Activated B cell treated with CpG ODN at 0.5 μM for 24 hours (primary cell): ENCODE measurements at regions not wholly inside any gene's neighbourhood (a gene's known extent, or its start where the extent isn't known, plus 50 kb on each side); places are given as distances from the start of the nearest gene placed in this dataset.

Source experiments
- ATAC-seq: fragments of 200-7000 bp; cut with Tn5 transposase; one replicate; pipeline ENCODE4 v1.10.0; 2021; ENCODE audit warnings: low read depth, mild to moderate bottlenecking, moderate library complexity
- CTCF ChIA-PET: fragments of 350-600 bp; sonication (Branson Sonifier 250); formaldehyde crosslinking; loops from one replicate; lab custom pipeline; 2021; ENCODE audit warnings: antibody characterized with exemption; lab: Charles Lee
- POLR2A ChIA-PET: fragments of 350-600 bp; sonication (Branson Sonifier 250); formaldehyde crosslinking; loops from one replicate; lab custom pipeline; 2021; ENCODE audit warnings: antibody characterized with exemption; lab: Charles Lee
- DNase-seq: peaks from one replicate; pipeline ENCODE4 v3.0.0; 2022
- H3K27ac Mint-ChIP-seq: one replicate; pipeline ENCODE4 v1.8.0; 2020; ENCODE audit warnings: mixed read lengths
- H3K27me3 Mint-ChIP-seq: one replicate; pipeline ENCODE4 v1.8.0; 2021; ENCODE audit warnings: mixed read lengths
- H3K36me3 Mint-ChIP-seq: one replicate; pipeline ENCODE4 v1.8.0; 2021; ENCODE audit warnings: low read depth, mixed read lengths
- H3K4me1 Mint-ChIP-seq: one replicate; pipeline ENCODE4 v1.8.0; 2021; ENCODE audit warnings: mixed read lengths
- H3K4me3 Mint-ChIP-seq: one replicate; pipeline ENCODE4 v1.8.0; 2020; ENCODE audit warnings: mild to moderate bottlenecking, mixed read lengths
- H3K9me3 Mint-ChIP-seq: one replicate; pipeline ENCODE4 v1.8.0; 2020; ENCODE audit warnings: mixed read lengths
- intact Hi-C: fragments of 100-400 bp; cut with micrococcal nuclease; formaldehyde crosslinking; loops from one replicate; pipeline ENCODE4 v1.15.1; 2024
- TF ChIP-seq, protein P1 (sequence below): fragments of 200-600 bp; IDR thresholded peaks from one replicate; pipeline ENCODE4 v1.8.0; 2022; ENCODE audit warnings: antibody characterized with exemption, mild to moderate bottlenecking

DNA sequence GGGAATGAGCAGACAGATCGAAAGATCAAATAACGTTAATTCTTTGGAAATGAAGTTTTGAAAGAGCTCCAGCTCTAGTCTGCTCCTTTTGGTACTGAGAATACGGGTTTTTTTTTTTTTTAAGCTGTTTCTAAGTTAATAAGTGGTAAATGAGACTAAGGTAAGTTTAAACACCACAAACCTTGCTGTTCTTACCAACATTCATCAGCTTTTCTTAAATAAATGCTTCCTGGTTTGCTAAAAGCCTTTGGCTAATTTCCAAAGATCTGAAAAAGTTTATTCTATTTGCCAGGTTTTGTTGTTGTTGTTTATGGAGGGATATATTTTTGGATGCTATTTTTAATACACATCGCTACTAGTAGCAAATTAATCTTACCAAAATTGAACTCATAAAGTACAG is 55.1 kb upstream of the STXBP5 start:
- TF ChIP-seq, protein P1, sequence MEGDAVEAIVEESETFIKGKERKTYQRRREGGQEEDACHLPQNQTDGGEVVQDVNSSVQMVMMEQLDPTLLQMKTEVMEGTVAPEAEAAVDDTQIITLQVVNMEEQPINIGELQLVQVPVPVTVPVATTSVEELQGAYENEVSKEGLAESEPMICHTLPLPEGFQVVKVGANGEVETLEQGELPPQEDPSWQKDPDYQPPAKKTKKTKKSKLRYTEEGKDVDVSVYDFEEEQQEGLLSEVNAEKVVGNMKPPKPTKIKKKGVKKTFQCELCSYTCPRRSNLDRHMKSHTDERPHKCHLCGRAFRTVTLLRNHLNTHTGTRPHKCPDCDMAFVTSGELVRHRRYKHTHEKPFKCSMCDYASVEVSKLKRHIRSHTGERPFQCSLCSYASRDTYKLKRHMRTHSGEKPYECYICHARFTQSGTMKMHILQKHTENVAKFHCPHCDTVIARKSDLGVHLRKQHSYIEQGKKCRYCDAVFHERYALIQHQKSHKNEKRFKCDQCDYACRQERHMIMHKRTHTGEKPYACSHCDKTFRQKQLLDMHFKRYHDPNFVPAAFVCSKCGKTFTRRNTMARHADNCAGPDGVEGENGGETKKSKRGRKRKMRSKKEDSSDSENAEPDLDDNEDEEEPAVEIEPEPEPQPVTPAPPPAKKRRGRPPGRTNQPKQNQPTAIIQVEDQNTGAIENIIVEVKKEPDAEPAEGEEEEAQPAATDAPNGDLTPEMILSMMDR, result no peak
- DNase-seq (no peak), ATAC-seq (no peak)
- Mint-ChIP-seq H3K27me3 (peaks cover 7% of the 10 kb centered on the region), H3K9me3 (peaks cover 3% of the 10 kb centered on the region), H3K27ac (no peak overlapping the region), H3K4me3 (no peak overlapping the region), H3K4me1 (no peaks in the 10 kb centered on the region), H3K36me3 (no peaks in the 10 kb centered on the region)
- POLR2A ChIA-PET, result no interaction called here
- CTCF ChIA-PET, result no interaction called here
- intact Hi-C loops, result no loop called here

DNA sequence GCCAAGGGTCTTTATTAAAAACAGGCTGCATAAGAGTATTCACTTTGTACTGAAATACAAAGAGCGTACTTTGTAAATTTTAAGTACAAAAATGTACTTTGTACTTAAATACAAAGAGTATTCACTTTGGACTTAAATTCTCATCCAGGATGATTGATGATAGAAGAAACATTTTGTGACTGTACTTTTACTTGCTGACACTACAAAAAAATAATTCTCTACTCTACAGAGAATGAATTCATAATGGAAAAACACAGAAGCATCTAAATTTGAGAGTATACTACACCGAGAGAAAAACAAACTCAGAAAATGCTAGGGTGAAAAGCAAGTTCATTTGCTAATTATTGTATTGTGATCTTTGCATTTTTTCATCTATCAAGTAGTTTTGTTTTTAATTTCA is 54.4 kb upstream of the STXBP5 start:
- Mint-ChIP-seq H3K27me3 (peaks cover 7% of the 10 kb centered on the region), H3K4me3 (no peak overlapping the region), H3K36me3 (no peaks in the 10 kb centered on the region), H3K9me3 (peaks cover 3% of the 10 kb centered on the region), H3K4me1 (no peaks in the 10 kb centered on the region), H3K27ac (no peak overlapping the region)
- ChIA-PET POLR2A (no interaction called here), CTCF (no interaction called here)
- TF ChIP-seq, protein P1, result no peak
- intact Hi-C loops, result no loop called here
- DNase-seq (no peak), ATAC-seq (no peak)

DNA sequence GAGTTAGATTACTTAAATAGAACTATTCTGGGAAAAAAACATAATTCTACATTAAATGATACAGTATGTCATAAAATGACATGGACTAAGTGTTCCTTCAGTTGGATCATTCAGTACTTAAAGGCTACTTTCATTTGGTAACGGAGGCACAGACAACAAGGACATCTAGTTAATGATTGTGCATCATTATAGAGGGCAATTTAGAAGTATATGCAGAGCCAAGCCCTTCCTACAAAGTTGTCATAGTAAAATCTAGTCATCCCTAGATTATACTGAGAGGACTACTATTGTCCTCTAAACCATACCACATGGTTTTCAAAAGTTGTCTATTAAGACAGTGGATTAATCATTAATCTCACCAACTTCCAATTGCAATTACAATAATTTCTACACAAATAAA is 53.9 kb upstream of the STXBP5 start:
- Mint-ChIP-seq H3K9me3 (peaks cover 3% of the 10 kb centered on the region), H3K4me3 (no peak overlapping the region), H3K4me1 (no peaks in the 10 kb centered on the region), H3K36me3 (no peaks in the 10 kb centered on the region), H3K27ac (no peak overlapping the region), H3K27me3 (peaks cover 7% of the 10 kb centered on the region)
- TF ChIP-seq, protein P1, result no peak
- DNase-seq (no peak), ATAC-seq (no peak)
- ChIA-PET POLR2A (no interaction called here), CTCF (no interaction called here)
- intact Hi-C loops, result no loop called here
